GM19324 (cell line): ENCODE measurements at regions not wholly inside any gene's neighbourhood (a gene's known extent, or its start where the extent isn't known, plus 50 kb on each side); places are given as distances from the start of the nearest gene placed in this dataset.

Experiments
- ATAC-seq: cut with Tn5 transposase; IDR thresholded peaks from one replicate; pipeline ENCODE4 v1.9.1; 2021; ENCODE audit warnings: mild to moderate bottlenecking, moderate library complexity; ENCODE audit not compliant: unreplicated experiment, low FRiP score

- ATAC-seq: no peak
These were observed 119.7 kb downstream of the CD47 start for GRCh38 chr3:107970993-107971580.

GRCh38 chr3:107969994-107970819 is 120.6 kb downstream of the CD47 start:
- no peak for ATAC-seq

- no peak for ATAC-seq
These were observed 121.3 kb downstream of the CD47 start for GRCh38 chr3:107969525-107969924.

- ATAC-seq: no peak
These were observed 124.6 kb downstream of the CD47 start for GRCh38 chr3:107966276-107966675.

DNA sequence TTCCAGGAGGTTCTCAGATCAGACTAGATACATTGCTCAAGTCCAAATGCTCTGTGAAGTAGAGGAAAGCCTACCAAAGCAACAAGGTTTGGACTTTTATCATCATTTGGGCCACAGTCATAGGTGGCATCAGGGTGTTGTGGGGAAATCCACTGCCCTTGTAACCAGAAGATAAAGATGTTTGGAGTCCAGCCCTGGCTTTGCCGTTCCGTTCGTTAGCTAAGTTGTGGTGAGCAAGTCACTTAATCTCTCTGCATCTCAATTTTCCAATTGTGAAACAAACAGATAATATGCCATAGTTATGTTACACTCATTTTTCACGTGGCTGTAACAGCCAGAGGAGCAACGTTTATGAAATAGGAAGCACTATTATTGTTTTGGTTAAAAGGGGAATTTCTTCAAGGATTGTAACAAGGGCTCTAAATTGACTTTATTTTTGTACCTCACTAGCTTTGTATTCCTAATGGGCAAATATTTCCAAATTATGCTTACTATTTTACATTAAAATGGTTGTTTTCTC is 125.6 kb downstream of the CD47 start:
- ATAC-seq: no peak

DNA sequence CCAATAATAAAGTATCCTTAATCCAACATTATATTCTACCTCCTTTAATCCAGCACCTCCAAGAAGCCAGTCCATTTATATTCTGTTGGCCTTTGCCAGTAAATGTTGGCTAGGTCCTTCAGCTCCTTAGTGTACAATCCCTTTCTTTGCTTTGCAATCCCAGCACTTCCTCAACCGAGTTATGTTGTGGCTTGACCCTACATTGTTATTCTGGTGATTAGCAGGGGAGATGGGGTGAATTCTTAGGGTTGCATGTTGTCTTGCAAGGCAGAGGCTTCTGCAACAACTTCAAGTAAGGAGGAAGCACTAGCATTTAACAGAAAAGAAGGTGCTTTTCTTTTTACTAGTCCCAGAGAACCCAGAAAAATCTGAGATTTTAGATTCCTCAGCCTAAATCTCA is 127.2 kb downstream of the CD47 start:
- no peak for ATAC-seq

DNA sequence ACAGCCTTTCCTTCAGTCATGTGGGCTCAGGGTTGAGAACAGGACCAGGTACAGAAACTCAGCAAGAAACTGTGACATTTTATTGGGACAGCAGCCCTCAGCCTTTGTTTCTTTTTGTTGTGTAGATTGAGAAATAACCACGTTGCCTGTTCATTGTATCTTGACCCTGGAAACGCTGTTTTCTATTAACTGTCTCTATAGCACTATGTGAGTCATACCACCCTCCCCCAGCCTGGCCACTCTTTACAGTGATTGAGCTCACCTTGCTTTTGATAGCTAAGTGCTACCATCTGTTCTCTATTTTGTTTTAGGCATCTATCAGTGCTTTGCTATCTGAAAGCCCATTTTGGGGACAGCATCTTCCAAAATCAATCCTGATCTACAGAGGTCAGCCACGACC is 127.9 kb downstream of the CD47 start:
- ATAC-seq: no peak

GRCh38 chr3:107962037-107962436 is 128.8 kb downstream of the CD47 start:
- no peak for ATAC-seq

GRCh38 chr3:107959550-107960154 is 131.2 kb downstream of the CD47 start:
- ATAC-seq: no peak

- no peak for ATAC-seq
These were observed 132.7 kb downstream of the CD47 start for GRCh38 chr3:107958146-107958545.

DNA sequence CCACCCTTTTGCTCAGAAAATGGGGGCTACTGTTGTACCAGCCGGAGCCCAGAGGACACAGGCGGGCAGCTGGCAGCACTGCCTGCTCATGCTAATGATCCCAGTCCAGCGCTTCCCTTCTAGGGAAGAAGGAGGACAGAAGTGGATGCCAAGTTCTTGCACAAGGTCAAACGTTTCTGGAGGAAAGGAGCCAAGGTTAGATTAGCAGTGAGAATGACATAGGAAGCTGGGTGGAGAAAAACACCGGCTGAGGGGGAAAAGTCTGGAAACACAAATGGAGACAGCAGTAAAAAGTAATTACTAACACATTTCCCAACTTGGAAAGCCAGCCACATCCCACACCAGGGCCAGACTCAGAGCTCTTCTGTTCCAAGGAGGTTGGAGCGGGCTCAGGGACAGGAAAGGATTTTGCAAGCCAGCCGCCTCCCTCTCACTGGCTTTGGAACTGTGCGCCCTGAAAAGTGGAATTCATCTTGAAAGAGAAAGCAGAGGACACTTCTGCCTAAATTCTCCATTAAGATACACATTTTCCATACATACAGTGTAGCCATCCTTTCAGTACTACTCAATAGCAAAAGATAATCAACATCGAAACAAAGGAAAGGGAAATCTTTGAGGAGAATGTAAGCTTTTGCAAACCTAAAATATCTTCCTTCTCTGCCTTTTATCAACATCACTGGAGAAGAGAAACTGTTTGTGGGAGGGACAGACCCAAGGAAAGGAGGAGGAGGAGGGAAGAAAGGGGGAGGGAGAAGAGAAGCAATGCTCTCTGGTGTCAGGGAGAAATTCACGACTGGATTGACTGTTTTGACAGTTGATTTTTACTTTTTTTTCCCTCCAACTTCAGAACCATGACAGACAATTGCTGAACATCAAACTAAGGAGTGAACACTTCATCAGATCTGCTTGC is 133.6 kb downstream of the CD47 start:
- no peak for ATAC-seq

GRCh38 chr3:107954845-107955244 is 136.0 kb downstream of the CD47 start:
- no peak for ATAC-seq

GRCh38 chr3:107953722-107954121 is 137.1 kb downstream of the CD47 start:
- no peak for ATAC-seq

- no peak for ATAC-seq
These were observed 139.7 kb downstream of the CD47 start for GRCh38 chr3:107951126-107951525.

DNA sequence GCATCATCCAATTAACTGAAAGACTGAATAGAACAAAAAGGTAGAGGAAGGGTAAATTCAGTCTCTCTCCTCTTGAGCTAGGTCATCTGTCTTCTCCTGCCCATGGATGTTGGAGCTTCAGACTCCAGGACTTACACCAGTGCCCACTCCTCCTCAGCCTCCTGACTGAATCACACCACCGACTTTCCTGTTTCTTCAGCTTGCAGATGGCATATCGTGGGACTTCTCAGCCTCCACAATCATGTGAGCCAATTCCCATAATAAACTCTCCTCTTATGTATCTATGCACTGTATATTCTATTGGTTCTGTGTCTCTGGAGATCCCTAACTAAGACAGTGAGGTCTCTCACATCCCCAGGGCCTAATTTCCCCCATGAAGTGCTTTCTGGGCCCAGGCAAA is 140.4 kb downstream of the CD47 start:
- ATAC-seq: no peak

GRCh38 chr3:107949394-107949970 is 141.3 kb downstream of the CD47 start:
- ATAC-seq: no peak

DNA sequence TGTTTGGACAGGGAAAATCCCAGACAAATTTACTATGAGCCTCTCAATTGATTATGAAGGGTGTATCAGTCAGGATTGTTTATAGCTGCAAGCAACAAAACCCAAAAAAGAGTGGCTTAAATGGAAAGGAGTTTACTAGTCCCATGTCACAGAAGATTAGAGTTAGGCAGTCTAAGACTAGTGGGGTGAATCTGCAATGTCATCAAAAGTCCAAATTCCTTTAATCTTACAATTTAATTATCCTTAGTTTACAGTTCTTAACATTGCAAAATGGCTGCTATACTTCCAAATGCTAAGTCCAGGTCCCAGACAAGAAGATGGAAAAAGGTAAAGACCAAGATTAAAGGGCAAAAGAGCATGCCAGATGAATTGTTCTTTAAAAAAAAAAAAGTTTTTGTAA is 143.6 kb downstream of the CD47 start:
- no peak for ATAC-seq

GRCh38 chr3:107946700-107947099 is 144.1 kb downstream of the CD47 start:
- ATAC-seq: no peak

DNA sequence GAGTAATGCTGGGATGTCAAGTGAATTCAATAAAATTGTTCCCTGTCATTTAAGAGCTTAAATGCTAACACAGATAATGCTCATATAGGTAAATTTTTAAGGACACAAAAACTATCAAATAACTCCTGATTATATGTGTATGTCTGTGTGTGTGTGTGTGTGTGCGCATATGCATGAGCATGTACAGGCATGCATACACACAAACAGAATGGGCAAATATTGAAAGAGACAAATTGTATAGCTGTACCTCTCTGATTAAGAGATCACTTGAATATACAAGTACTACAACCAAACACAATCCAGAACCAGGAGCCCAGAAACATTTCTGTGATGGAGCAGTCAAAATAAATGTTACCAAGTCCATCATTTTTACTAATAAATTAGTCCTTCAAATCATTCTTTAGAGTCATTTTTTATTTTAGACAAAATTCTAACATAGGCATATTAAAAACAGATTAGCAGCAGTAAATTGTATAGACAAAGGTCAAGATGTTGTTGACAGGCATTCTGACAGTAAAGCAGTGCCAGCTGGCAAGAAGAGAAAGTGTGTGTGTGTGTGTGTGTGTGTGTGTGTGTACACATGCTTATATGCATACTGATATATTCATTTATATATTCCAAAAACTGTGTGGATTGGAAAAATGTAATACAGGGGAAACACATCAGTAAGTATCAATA is 145.3 kb downstream of the CD47 start:
- ATAC-seq: no peak
